Right renal cortex interstitium (tissue), 3 donors: ENCODE measurements at regions not wholly inside any gene's neighbourhood (a gene's known extent, or its start where the extent isn't known, plus 50 kb on each side); places are given as distances from the start of the nearest gene placed in this dataset.
"Not testable (repeated sequence)": the region's sequence is repeated elsewhere in the genome, so short reads cannot be mapped to it uniquely, and the experiment has no call there.

Source experiments
- DNase-seq, 3 donors: peaks; one replicate each; pipeline ENCODE4 v3.0.0-alpha.2; 2013; ENCODE audit warnings: low read depth in 3 of 3, low spot score in 2 of 3

- DNase-seq: no peak
Measured at GRCh38 chr2:150120326-150120955, 367.0 kb downstream of the RND3 start.

- DNase-seq: no peak
Measured at GRCh38 chr2:150119819-150120218, 367.6 kb downstream of the RND3 start.

DNA sequence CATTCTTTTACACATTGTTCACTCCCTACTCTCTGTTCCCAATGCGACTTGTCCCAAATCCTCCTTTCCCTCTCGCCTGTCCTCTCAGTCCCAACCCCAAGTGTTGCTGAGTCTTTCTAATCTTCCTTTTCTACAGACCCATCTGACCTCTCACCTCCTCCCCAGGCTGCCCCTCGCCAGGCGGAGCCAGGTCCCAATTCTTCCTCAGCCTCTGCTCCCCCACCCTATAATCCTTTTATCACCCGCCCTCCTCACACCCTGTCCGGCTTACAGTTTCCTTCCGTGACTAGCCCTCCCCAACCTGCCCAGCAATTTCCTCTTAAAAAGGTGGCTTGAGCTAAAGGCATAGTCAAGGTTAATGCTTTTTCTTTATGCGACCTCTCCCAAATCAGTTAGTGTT is 373.4 kb downstream of the RND3 start:
- DNase-seq: not testable (repeated sequence)

GRCh38 chr2:150110548-150110947 is 376.9 kb downstream of the RND3 start:
- no peak for DNase-seq

- no peak for DNase-seq
Measured at GRCh38 chr2:150109912-150110311, 377.6 kb downstream of the RND3 start.

- no peak for DNase-seq
Measured at GRCh38 chr2:150109028-150109427, 378.4 kb downstream of the RND3 start.

DNA sequence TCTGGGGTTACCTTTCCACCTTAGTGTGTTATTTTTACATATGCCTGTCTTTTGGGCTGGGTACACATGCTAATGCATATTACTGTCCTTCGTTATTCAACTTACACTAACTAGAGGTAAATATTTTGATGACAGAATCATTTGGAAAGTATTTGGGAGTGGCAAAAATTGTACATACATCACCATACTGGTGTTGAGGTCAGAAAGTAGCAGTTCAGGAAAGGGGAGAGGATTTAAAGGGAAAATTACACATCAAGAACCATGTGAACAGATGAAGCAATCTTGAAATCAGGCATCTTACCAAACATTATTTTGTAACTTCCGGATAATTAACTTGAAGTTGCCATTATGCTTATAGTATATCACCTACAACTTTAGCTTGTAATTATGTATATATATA is 379.7 kb downstream of the RND3 start:
- DNase-seq: no peak

DNA sequence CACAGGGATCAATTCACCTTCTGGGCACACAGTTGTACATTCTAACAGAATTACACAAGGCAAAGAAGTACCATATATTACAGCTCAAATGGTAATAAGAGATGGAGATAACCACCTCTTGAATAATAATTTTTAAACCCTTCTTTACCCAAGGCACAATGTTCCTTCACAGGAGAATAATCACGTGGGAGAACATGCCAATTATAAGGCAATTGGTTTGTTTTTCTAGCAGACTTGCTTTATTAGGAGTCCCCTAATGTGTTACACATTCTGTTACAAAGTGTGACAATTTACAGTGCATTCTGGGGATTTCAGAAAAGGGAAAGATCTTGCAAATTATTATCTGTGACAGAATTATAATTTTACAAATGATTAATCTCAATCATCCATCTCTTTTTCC is 380.3 kb downstream of the RND3 start:
- no peak for DNase-seq

DNA sequence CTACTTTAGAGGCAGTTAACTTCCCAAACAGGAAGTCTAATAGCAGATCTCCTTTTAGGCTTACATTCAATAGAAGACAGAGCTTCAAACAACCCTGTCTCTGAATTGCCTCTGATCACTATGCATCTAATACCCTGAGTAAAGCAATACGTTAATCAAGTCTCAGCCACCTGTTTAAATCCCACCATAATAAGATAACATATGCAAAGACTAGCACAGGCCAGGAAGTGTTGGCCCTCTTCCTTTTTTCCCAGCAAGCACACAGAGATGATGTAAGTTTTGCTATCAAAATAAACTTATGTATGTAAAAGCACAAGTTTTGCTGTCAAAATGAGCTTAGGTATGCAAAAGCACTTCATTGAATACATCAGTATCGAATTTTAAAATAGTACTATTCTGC is 385.5 kb downstream of the RND3 start:
- no peak for DNase-seq

- DNase-seq: no peak
Measured at GRCh38 chr2:150100834-150101233, 386.6 kb downstream of the RND3 start.

- DNase-seq: no peak
Measured at GRCh38 chr2:150100336-150100735, 387.1 kb downstream of the RND3 start.

DNA sequence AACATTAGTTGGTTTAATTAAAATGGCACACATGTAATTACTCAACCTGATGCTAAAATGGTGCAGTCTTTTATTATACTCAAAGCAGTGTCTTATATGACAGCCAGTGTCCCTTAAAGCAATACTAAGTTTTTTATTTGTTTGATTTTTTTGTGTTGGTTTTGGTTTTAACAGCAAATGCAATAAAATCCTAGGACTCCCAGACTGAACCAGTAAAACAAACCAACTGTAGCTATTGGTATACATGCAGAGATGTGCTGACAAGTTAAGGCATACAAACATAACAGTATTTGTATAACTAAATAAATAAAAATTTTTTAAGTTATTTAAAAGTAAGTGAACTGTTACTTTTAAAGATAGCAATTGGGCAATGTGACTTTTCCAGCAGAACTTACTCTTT is 387.7 kb downstream of the RND3 start:
- no peak for DNase-seq

- no peak for DNase-seq
Measured at GRCh38 chr2:150097901-150098531, 389.5 kb downstream of the RND3 start.

- no peak for DNase-seq
Measured at GRCh38 chr2:150097402-150097801, 390.1 kb downstream of the RND3 start.

DNA sequence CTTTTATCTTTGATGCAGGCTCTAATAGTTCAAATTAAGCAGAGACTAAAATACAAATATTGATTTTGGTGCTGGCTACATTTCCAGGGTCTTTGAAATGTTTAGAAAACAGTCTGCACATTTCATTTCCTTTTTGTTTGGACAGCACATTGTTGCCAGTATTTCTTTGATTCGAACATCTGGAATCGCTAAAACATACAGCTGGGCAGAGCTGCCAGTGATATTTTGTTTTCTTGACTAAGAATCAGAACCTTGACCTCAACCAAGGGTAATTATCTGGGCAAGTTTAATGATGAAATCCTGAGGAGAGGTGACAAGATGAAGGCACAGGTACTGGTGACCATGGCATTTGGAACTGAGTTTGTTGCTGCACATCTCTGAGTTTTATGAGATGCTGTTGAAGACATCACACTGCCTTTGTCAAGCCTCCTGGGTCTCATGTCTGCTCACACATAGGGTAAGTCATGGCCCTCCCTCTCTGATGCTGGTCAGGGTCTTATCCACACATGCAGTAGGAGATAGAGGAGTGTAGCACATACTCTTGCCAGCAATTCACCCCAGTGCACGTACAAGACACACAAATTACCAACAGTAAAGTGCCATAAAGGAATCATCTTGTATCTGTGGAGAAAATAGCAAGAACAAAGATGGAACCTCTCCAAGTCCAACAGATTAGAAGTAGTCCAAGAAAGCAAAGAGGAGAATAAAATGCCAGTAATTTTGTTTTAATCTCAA is 391.9 kb downstream of the RND3 start:
- no peak for DNase-seq

- no peak for DNase-seq
Measured at GRCh38 chr2:150091846-150092245, 395.6 kb downstream of the RND3 start.

DNA sequence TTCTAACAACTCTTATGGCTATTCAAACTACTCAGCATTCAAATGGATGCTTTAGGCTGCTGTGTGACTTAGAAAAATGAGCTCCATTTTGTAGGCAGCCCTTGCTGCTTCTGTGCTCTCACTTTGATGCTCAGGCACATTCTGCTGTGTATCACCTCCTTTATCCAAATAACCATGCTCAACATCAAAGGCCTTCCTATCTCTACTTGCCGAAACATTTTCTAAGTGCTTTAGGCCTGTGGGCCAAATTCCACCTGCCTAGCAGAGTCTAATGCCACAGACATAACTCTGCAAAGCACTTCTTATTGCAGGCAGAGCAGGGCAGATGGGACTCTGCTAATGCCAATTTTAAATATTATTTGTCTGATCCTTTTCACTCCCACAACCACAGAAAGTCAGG is 397.4 kb downstream of the RND3 start:
- DNase-seq: no peak

DNA sequence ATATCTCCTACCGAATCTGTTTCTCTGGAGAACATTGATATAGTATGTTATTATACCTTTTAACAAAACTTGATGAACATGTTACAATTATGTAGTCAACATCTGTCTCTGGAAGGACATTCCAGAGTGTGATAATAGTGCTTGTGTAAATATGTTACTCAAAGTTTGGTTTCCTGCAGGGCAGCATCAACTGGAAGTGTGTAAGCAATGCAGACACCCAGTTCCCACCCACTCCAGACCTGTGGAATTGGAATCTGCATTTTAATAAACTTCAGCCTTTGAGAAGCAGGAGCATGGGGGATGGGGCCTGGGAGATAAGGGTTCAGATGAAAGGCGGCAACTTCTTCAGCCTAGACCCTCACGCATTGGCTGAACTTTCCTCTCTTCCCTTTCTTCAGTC is 398.9 kb downstream of the RND3 start:
- no peak for DNase-seq

DNA sequence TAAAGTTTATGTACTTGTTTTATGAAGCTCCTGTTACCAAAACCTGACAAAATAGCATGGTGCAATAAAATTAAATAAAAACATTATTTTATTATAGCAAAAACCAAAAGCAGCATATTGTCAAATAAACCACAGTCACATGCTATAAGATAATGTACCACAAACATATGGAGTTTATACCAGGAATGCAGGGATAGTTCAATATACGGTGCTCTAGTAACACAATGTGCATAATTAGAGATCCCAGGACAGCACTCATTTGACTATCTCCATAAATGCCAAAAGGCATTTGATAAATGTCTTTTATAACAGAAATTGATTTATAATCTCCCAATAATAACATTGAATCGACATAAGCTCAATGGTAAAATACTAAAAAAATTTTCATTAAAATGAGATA is 402.0 kb downstream of the RND3 start:
- DNase-seq: no peak

GRCh38 chr2:150081775-150082481 is 405.5 kb downstream of the RND3 start:
- peak; percentile 30 to 34 (median 31) for DNase-seq

GRCh38 chr2:150076281-150076680 is 411.2 kb downstream of the RND3 start:
- DNase-seq: no peak

DNA sequence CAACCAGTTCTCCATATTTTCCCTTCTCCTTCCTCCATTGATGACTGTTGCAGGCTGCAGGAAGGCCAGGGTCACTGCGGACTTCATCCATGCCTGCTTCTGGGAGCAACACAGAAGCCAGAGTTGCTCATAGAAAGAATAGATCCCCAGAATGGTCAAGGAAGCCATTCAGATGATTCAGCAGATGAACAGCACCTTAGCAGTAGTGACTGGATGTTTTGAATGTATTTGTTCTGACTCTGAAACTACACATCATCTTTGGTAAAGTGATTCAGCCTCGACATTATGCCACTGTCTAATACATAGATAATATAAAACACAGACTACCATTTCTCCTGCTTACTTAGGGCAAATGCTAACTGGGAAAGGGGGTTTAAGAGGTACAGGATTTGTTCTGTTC is 411.6 kb downstream of the RND3 start:
- DNase-seq: no peak
